Ishikawa (cell line): ENCODE measurements at regions not wholly inside any gene's neighbourhood (a gene's known extent, or its start where the extent isn't known, plus 50 kb on each side); places are given as distances from the start of the nearest gene placed in this dataset.

Experiments used
- CEBPB ChIP-seq: IDR thresholded peaks from 2 replicates; pipeline ENCODE4 v1.6.1; 2012
- CREB1 ChIP-seq: IDR thresholded peaks from 2 replicates; pipeline ENCODE4 v1.6.1; 2012; ENCODE audit warnings: low read depth
- EGR1 ChIP-seq: IDR thresholded peaks from 2 replicates; pipeline ENCODE4 v1.6.1; 2012
- EP300 ChIP-seq: IDR thresholded peaks from 2 replicates; pipeline ENCODE4 v1.6.1; 2012; ENCODE audit warnings: borderline replicate concordance
- FOXM1 ChIP-seq: IDR thresholded peaks from 2 replicates; pipeline ENCODE4 v1.6.1; 2012; ENCODE audit warnings: low read depth, borderline replicate concordance
- MAX ChIP-seq: IDR thresholded peaks from 2 replicates; pipeline ENCODE4 v1.6.1; 2012
- NFIC ChIP-seq: IDR thresholded peaks from 2 replicates; pipeline ENCODE4 v1.6.1; 2012
- RAD21 ChIP-seq: IDR thresholded peaks from 2 replicates; pipeline ENCODE4 v1.6.1; 2012; ENCODE audit warnings: low read depth
- REST ChIP-seq: IDR thresholded peaks from 2 replicates; pipeline ENCODE4 v1.6.1; 2012; ENCODE audit warnings: low read depth, mild to moderate bottlenecking
- TAF1 ChIP-seq: IDR thresholded peaks from 2 replicates; pipeline ENCODE4 v1.6.1; 2012; ENCODE audit warnings: low read depth, mild to moderate bottlenecking
- TCF12 ChIP-seq: IDR thresholded peaks from 2 replicates; pipeline ENCODE4 v1.6.1; 2012; ENCODE audit warnings: low read depth
- TEAD4 ChIP-seq: IDR thresholded peaks from 2 replicates; pipeline ENCODE4 v1.6.1; 2012
- USF1 ChIP-seq: IDR thresholded peaks from 2 replicates; pipeline ENCODE4 v1.6.1; 2012
- YY1 ChIP-seq: IDR thresholded peaks from 2 replicates; pipeline ENCODE4 v1.6.1; 2012; ENCODE audit warnings: low read depth
- ZBTB7A ChIP-seq: IDR thresholded peaks from 2 replicates; pipeline ENCODE4 v1.6.1; 2012; ENCODE audit warnings: low read depth

GRCh38 chrX:45980726-45981125, 564.5 kb downstream of the ZNF674 start:
- TF ChIP-seq EP300 (no peak), CEBPB (no peak), USF1 (no peak), FOXM1 (no peak), RAD21 (no peak), EGR1 (no peak), YY1 (no peak), CREB1 (no peak), TCF12 (no peak), MAX (no peak), ZBTB7A (no peak), TAF1 (no peak), NFIC (no peak), TEAD4 (no peak), REST (no peak)

- TF ChIP-seq ZBTB7A, result no peak
- TF ChIP-seq CEBPB, result no peak
- no peak for TF ChIP-seq CREB1
- TF ChIP-seq EP300, result no peak
- no peak for TF ChIP-seq NFIC
- TF ChIP-seq TCF12, result no peak
- TF ChIP-seq REST, result no peak
Observed at GRCh38 chrX:45975633-45976032, 569.6 kb downstream of the ZNF674 start.

GRCh38 chrX:45972636-45973035, 572.6 kb downstream of the ZNF674 start:
- TF ChIP-seq YY1 (no peak), RAD21 (no peak), TEAD4 (no peak), CREB1 (no peak), MAX (no peak), EGR1 (no peak), CEBPB (no peak), USF1 (no peak), TCF12 (no peak), TAF1 (no peak), FOXM1 (no peak), ZBTB7A (no peak), NFIC (no peak), REST (no peak), EP300 (no peak)

- TF ChIP-seq EP300, result no peak
- no peak for TF ChIP-seq MAX
- no peak for TF ChIP-seq TEAD4
- no peak for TF ChIP-seq REST
- no peak for TF ChIP-seq FOXM1
- no peak for TF ChIP-seq TAF1
- no peak for TF ChIP-seq CEBPB
- no peak for TF ChIP-seq RAD21
- no peak for TF ChIP-seq NFIC
- no peak for TF ChIP-seq EGR1
- no peak for TF ChIP-seq TCF12
- TF ChIP-seq CREB1, result no peak
- no peak for TF ChIP-seq YY1
Observed at GRCh38 chrX:45959567-45959966, 585.7 kb downstream of the ZNF674 start.
